ENCODE measurements at regions not wholly inside any gene's neighbourhood (a gene's known extent, or its start where the extent isn't known, plus 50 kb on each side); places are given as distances from the start of the nearest gene placed in this dataset.

- TF ChIP-seq, protein P1, sequence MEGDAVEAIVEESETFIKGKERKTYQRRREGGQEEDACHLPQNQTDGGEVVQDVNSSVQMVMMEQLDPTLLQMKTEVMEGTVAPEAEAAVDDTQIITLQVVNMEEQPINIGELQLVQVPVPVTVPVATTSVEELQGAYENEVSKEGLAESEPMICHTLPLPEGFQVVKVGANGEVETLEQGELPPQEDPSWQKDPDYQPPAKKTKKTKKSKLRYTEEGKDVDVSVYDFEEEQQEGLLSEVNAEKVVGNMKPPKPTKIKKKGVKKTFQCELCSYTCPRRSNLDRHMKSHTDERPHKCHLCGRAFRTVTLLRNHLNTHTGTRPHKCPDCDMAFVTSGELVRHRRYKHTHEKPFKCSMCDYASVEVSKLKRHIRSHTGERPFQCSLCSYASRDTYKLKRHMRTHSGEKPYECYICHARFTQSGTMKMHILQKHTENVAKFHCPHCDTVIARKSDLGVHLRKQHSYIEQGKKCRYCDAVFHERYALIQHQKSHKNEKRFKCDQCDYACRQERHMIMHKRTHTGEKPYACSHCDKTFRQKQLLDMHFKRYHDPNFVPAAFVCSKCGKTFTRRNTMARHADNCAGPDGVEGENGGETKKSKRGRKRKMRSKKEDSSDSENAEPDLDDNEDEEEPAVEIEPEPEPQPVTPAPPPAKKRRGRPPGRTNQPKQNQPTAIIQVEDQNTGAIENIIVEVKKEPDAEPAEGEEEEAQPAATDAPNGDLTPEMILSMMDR (IDR thresholded peaks at IDR 0.05): no peak
- TF ChIP-seq POLR2A (IDR thresholded peaks at IDR 0.05): no peak
- no peak for TF ChIP-seq EP300 (IDR thresholded peaks at IDR 0.05)
Observed at GRCh38 chr15:85314633-85315032, 65.8 kb upstream of the AKAP13 start.

Measured in tibial nerve (tissue), 4 donors.